Heart left ventricle (tissue), 13 donors: ENCODE measurements at regions not wholly inside any gene's neighbourhood (a gene's known extent, or its start where the extent isn't known, plus 50 kb on each side); places are given as distances from the start of the nearest gene placed in this dataset.

Experiments
- CTCF ChIP-seq, 12 donors: fragments of 200-600 bp; sonication (generic) in 4 of 12; IDR thresholded peaks; one replicate each; pipeline versions ENCODE4 v1.5.0 to v1.8.0; 2018 to 2022; ENCODE audit warnings: antibody characterized with exemption in 12 of 12, mild to moderate bottlenecking in 5 of 12
- POLR2A ChIP-seq, 2 donors: fragments of 450-650 bp; IDR thresholded peaks; one replicate each; pipeline ENCODE4 v1.6.1; 2017; ENCODE audit warnings: antibody characterized with exemption in 2 of 2, mild to moderate bottlenecking in 2 of 2, moderate library complexity in 2 of 2
- donor health status: ischemic (EF 13 %, LVEDD 7.1; RV severe dilation, severe dysfunction).
- donor health status: DM: no; HTN: yes; CAD: no.
- donor health status: DM: no; HTN: no; CAD: no.
- donor health status: ischemic (EF 25% LVEDD 6.9; RV normal size, moderate dysfunction).
- donor health status: ischemic (EF 25% LVEDD 5.7; RV mildly dilated, moderate dysfunction).
- donor health status: ischemic (EF 35%, LVEDD 5.7; RV mildly dilated, moderate dysfunction).
- donor health status: nonischemic (EF 11% LVEDD 7.7; RV severe dilation, severe dysfunction).
- donor health status: DM: yes; HTN: yes; CAD: no.
- donor health status: PGD.
- donor health status: ischemic (EF 29% LVEDD 5.4; RV normal size, mild dysfunction).
- donor health status: nonischemic (EF 23%, LVEDD 6.1; RV moderate dilation, normal function).

- no peak for TF ChIP-seq CTCF (IDR thresholded peaks at IDR 0.05)
- TF ChIP-seq POLR2A (IDR thresholded peaks at IDR 0.05) = no peak
These were observed 85.6 kb upstream of the PDZRN3 start for GRCh38 chr3:73710340-73710739.
